Activated CD8-positive, alpha-beta memory T cell treated with anti-CD3 and anti-CD28 coated beads for 48 hours (primary cell): ENCODE measurements at regions not wholly inside any gene's neighbourhood (a gene's known extent, or its start where the extent isn't known, plus 50 kb on each side); places are given as distances from the start of the nearest gene placed in this dataset.

ENCODE experiments used
- DNase-seq, 3 experiments: peaks; one replicate each; pipeline ENCODE4 v3.0.0-alpha.2; 2020; ENCODE audit warnings: low read depth in 2 of 3, low spot score in 2 of 3

DNA sequence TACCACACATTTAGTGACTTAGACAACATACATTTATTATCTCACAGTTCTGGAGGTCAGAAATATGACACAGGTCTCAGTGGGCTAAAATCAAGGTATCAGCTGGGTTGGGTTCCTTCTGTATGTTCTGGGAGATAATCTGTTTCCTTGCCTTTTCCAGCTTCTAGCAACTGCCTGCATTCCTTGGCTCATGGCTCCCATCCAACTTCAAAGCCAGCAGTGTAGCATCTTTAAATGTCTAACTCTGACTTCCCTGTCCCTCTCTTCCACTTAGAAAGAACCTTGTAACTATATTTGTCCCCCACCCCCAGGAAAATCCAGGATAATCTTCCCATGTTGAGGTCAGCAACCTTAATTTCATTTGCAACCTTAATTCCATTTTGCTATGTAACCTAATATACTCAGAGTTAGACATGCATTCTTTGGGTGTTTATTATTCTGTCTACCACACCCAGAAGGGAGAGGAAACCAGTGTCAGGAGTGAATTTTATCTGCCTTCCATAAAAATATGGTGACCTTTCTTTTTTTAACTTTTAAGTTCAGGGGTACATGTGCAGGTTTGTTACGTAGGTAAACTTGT is 57.3 kb upstream of the SMIM30 start:
- DNase-seq = no peak

DNA sequence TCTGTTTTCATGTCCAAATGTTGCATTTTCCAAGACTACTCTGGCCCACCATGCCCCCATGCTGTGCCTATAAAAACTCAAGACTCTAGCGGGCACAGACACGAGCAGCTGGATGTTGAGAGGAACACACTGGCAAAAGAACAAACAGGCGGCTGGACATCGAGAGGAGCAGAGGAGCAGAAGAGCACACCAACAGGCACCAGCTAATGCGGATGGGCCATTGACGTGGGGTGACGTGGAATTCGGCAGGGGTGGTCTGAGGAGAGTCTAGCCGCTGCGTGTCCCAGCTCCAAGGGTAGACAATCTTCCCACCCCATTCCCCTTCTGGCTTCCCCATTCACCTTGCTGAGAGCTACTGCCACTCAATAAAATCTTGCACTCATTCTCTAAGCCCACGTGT is 54.4 kb upstream of the SMIM30 start:
- DNase-seq = no peak

DNA sequence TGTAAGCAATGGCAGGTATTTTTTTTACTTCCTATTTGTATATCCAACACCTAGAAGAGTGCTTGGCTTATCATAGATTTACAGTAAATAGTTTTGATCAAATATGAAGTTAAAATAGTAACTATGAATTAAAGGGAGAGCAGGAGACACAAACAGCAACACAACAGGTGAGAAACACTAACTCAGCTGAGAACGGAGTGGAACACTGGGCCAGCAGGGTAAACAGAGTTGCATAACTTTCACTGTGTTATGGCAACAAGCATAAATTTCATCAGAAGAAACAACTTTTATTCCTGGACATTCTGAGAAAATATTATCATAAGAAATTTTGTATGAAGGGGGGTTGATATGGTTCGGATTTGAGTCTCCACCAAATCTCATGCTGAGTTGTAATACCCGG is 52.2 kb upstream of the SMIM30 start:
- DNase-seq = no peak
